ENCODE measurements at regions not wholly inside any gene's neighbourhood (a gene's known extent, or its start where the extent isn't known, plus 50 kb on each side); places are given as distances from the start of the nearest gene placed in this dataset.
"Not testable (repeated sequence)": the region's sequence is repeated elsewhere in the genome, so short reads cannot be mapped to it uniquely, and the experiment has no call there.

GRCh38 chr7:145434811-145435210, 599.0 kb upstream of the TPK1 start:
- DNase-seq, result no peak

GRCh38 chr7:145431834-145432233, 596.0 kb upstream of the TPK1 start:
- no peak for DNase-seq

- DNase-seq, result not testable (repeated sequence)
Observed at GRCh38 chr7:145418481-145418880, 582.6 kb upstream of the TPK1 start.

- no peak for DNase-seq
Observed at GRCh38 chr7:145411066-145411465, 575.2 kb upstream of the TPK1 start.

- DNase-seq, result no peak
Observed at GRCh38 chr7:145398758-145399157, 562.9 kb upstream of the TPK1 start.

- DNase-seq, result no peak
Observed at GRCh38 chr7:145394126-145394525, 558.3 kb upstream of the TPK1 start.

- no peak for DNase-seq
Observed at GRCh38 chr7:145382762-145383161, 546.9 kb upstream of the TPK1 start.

- no peak for DNase-seq
Observed at GRCh38 chr7:145378197-145378596, 542.3 kb upstream of the TPK1 start.

GRCh38 chr7:145360511-145361100, 524.8 kb upstream of the TPK1 start:
- no peak for DNase-seq

GRCh38 chr7:145350334-145350733, 514.5 kb upstream of the TPK1 start:
- no peak for DNase-seq

GRCh38 chr7:145349452-145349851, 513.6 kb upstream of the TPK1 start:
- DNase-seq, result not testable (repeated sequence)

GRCh38 chr7:145347271-145347670, 511.4 kb upstream of the TPK1 start:
- no peak for DNase-seq

- DNase-seq, result no peak
Observed at GRCh38 chr7:145339319-145339718, 503.5 kb upstream of the TPK1 start.

GRCh38 chr7:145331522-145331921, 495.7 kb upstream of the TPK1 start:
- DNase-seq, result no peak

- no peak for DNase-seq
Observed at GRCh38 chr7:145331076-145331475, 495.2 kb upstream of the TPK1 start.

- DNase-seq, result no peak
Observed at GRCh38 chr7:145327646-145328045, 491.8 kb upstream of the TPK1 start.

- DNase-seq, result no peak
Observed at GRCh38 chr7:145324081-145324480, 488.2 kb upstream of the TPK1 start.

- DNase-seq, result no peak
Observed at GRCh38 chr7:145313551-145313950, 477.7 kb upstream of the TPK1 start.

- DNase-seq, result no peak
Observed at GRCh38 chr7:145293754-145294153, 457.9 kb upstream of the TPK1 start.

GRCh38 chr7:145293228-145293701, 457.4 kb upstream of the TPK1 start:
- no peak for DNase-seq

- DNase-seq, result no peak
Observed at GRCh38 chr7:145289384-145289783, 453.5 kb upstream of the TPK1 start.

GRCh38 chr7:145276118-145276517, 440.3 kb upstream of the TPK1 start:
- no peak for DNase-seq

- DNase-seq, result no peak
Observed at GRCh38 chr7:145269418-145270161, 433.7 kb upstream of the TPK1 start.

- DNase-seq, result no peak
Observed at GRCh38 chr7:145265180-145265579, 429.3 kb upstream of the TPK1 start.

GRCh38 chr7:145263886-145264285, 428.0 kb upstream of the TPK1 start:
- no peak for DNase-seq
